Mesendoderm (in vitro differentiated cells): ENCODE measurements at regions not wholly inside any gene's neighbourhood (a gene's known extent, or its start where the extent isn't known, plus 50 kb on each side); places are given as distances from the start of the nearest gene placed in this dataset.

Experiments
- DNase-seq: peaks from one replicate; pipeline ENCODE4 v3.0.0; 2013
- H2AK5ac ChIP-seq: 2 replicates; pipeline ENCODE4 v1.6.1; 2013; ENCODE audit warnings: low read length, inconsistent platforms
- H2BK120ac ChIP-seq: 2 replicates; pipeline ENCODE4 v1.6.1; 2013; ENCODE audit warnings: low read depth, mild to moderate bottlenecking, low read length, moderate library complexity, mixed read lengths
- H2BK15ac ChIP-seq: replicated peaks from 2 replicates; pipeline ENCODE4 v1.6.1; 2013; ENCODE audit warnings: low read depth, mild to moderate bottlenecking, moderate library complexity
- H2BK5ac ChIP-seq: 2 replicates; pipeline ENCODE4 v1.6.1; 2013; ENCODE audit warnings: low read length, inconsistent platforms
- H3K18ac ChIP-seq: 2 replicates; pipeline ENCODE4 v1.6.1; 2013; ENCODE audit warnings: mild to moderate bottlenecking, low read length, mixed read lengths
- H3K23ac ChIP-seq: one replicate; pipeline ENCODE4 v1.6.1; 2013; ENCODE audit warnings: low read length
- H3K27ac ChIP-seq: 2 replicates; pipeline ENCODE4 v1.5.1; 2013; ENCODE audit warnings: low read depth, mild to moderate bottlenecking, inconsistent platforms, low read length, moderate library complexity
- H3K27me3 ChIP-seq: 2 replicates; pipeline ENCODE4 v1.6.1; 2013; ENCODE audit warnings: low read length, control low read depth, mild to moderate bottlenecking, inconsistent platforms; ENCODE audit not compliant: insufficient read depth, poor library complexity
- H3K36me3 ChIP-seq: 2 replicates; pipeline ENCODE4 v1.6.1; 2013; ENCODE audit warnings: low read length, inconsistent platforms; ENCODE audit not compliant: control insufficient read depth, insufficient read depth
- H3K4ac ChIP-seq: one replicate; pipeline ENCODE4 v1.6.1; 2013; ENCODE audit warnings: low read depth, mild to moderate bottlenecking, low read length, moderate library complexity
- H3K4me1 ChIP-seq: 2 replicates; pipeline ENCODE4 v1.6.1; 2013; ENCODE audit warnings: low read depth, low read length, inconsistent platforms; ENCODE audit not compliant: control insufficient read depth
- H3K4me2 ChIP-seq: 2 replicates; pipeline ENCODE4 v1.6.1; 2013; ENCODE audit warnings: low read length
- H3K4me3 ChIP-seq: 2 replicates; pipeline ENCODE4 v1.5.1; 2013; ENCODE audit warnings: mild to moderate bottlenecking, low read length
- H3K56ac ChIP-seq: one replicate; pipeline ENCODE4 v1.6.1; 2013; ENCODE audit warnings: low read length
- H3K79me1 ChIP-seq: 2 replicates; pipeline ENCODE4 v1.6.1; 2013; ENCODE audit warnings: low read length, inconsistent platforms
- H3K79me2 ChIP-seq: 2 replicates; pipeline ENCODE4 v1.6.1; 2013; ENCODE audit warnings: mild to moderate bottlenecking, low read length; ENCODE audit not compliant: control insufficient read depth, insufficient read depth
- H3K9ac ChIP-seq: 2 replicates; pipeline ENCODE4 v1.6.1; 2013; ENCODE audit warnings: low read length, inconsistent platforms
- H4K5ac ChIP-seq: one replicate; pipeline ENCODE4 v1.6.1; 2013; ENCODE audit warnings: low read length
- H4K8ac ChIP-seq: one replicate; pipeline ENCODE4 v1.6.1; 2013; ENCODE audit warnings: low read depth, mild to moderate bottlenecking, control low read depth, low read length, moderate library complexity
- WGBS: extraction: QIAGEN DNeasy Blood & Tissue Kit; methylation state at CpG from one replicate; pipeline ENCODE4 v1.1.7; 2013; ENCODE audit warnings: low lambda C conversion rate, missing lambda C conversion rate; ENCODE audit not compliant: insufficient coverage; ENCODE audit errors: extremely low coverage; 5-methylcytosine and 5-hydroxymethylcytosine counted together

- no peak overlapping the region for H3K56ac ChIP-seq
- no CpG with 5 or more reads among the region's 5 CpGs for WGBS
- H3K9ac ChIP-seq, result no peak overlapping the region
- no peak overlapping the region for H3K27ac ChIP-seq
- no peaks in the 10 kb centered on the region for H3K36me3 ChIP-seq
- H3K4me1 ChIP-seq, result no peaks in the 10 kb centered on the region
- H3K18ac ChIP-seq, result no peak overlapping the region
- H3K27me3 ChIP-seq, result no peaks in the 10 kb centered on the region
- H2AK5ac ChIP-seq, result no peak overlapping the region
- no peak overlapping the region for H2BK15ac ChIP-seq
- no peak overlapping the region for H3K4me2 ChIP-seq
- DNase-seq, result no peak
- H3K79me2 ChIP-seq, result no peaks in the 10 kb centered on the region
- no peak overlapping the region for H2BK5ac ChIP-seq
- no peak overlapping the region for H3K4ac ChIP-seq
- no peaks in the 10 kb centered on the region for H3K79me1 ChIP-seq
- H3K23ac ChIP-seq, result no peak overlapping the region
- no peak overlapping the region for H3K4me3 ChIP-seq
- no peak overlapping the region for H4K5ac ChIP-seq
- no peak overlapping the region for H4K8ac ChIP-seq
- H2BK120ac ChIP-seq, result no peak overlapping the region
Observed at GRCh38 chr12:125217308-125217707, 152.1 kb downstream of the AACS start.

GRCh38 chr12:125218952-125219351 is 153.7 kb downstream of the AACS start:
- Histone ChIP-seq H3K79me1 (no peaks in the 10 kb centered on the region), H3K56ac (no peak overlapping the region), H2AK5ac (no peak overlapping the region), H3K4me2 (no peak overlapping the region), H3K9ac (no peak overlapping the region), H3K79me2 (no peaks in the 10 kb centered on the region), H3K4me1 (no peaks in the 10 kb centered on the region), H3K23ac (no peak overlapping the region), H4K5ac (no peak overlapping the region), H3K27me3 (no peaks in the 10 kb centered on the region), H3K18ac (no peak overlapping the region), H3K36me3 (no peaks in the 10 kb centered on the region), H4K8ac (no peak overlapping the region), H3K4ac (no peak overlapping the region), H2BK120ac (no peak overlapping the region), H3K4me3 (no peak overlapping the region), H2BK15ac (no peak overlapping the region), H3K27ac (no peak overlapping the region), H2BK5ac (no peak overlapping the region)
- DNase-seq, result no peak
- WGBS, result no CpG with 5 or more reads among the region's 4 CpGs

GRCh38 chr12:125220404-125221273 is 155.4 kb downstream of the AACS start:
- Histone ChIP-seq H3K79me1 (no peaks in the 10 kb centered on the region), H2BK15ac (no peak overlapping the region), H3K36me3 (no peaks in the 10 kb centered on the region), H2BK120ac (no peak overlapping the region), H2BK5ac (no peak overlapping the region), H3K4me2 (no peak overlapping the region), H3K79me2 (no peaks in the 10 kb centered on the region), H3K4me3 (no peak overlapping the region), H4K5ac (no peak overlapping the region), H3K56ac (no peak overlapping the region), H3K9ac (no peak overlapping the region), H4K8ac (no peak overlapping the region), H3K4me1 (no peaks in the 10 kb centered on the region), H3K23ac (no peak overlapping the region), H3K27ac (no peak overlapping the region), H2AK5ac (no peak overlapping the region), H3K27me3 (no peaks in the 10 kb centered on the region), H3K4ac (no peak overlapping the region), H3K18ac (no peak overlapping the region)
- no CpG with 5 or more reads among the region's 16 CpGs for WGBS
- peak; percentile 47 for DNase-seq

GRCh38 chr12:125221602-125222001 is 156.4 kb downstream of the AACS start:
- no peak overlapping the region for H3K56ac ChIP-seq
- no peak for DNase-seq
- no peaks in the 10 kb centered on the region for H3K4me1 ChIP-seq
- H2AK5ac ChIP-seq, result no peak overlapping the region
- no peak overlapping the region for H3K9ac ChIP-seq
- no peaks in the 10 kb centered on the region for H3K79me2 ChIP-seq
- H4K5ac ChIP-seq, result no peak overlapping the region
- no peaks in the 10 kb centered on the region for H3K27me3 ChIP-seq
- no peak overlapping the region for H3K27ac ChIP-seq
- no peaks in the 10 kb centered on the region for H3K79me1 ChIP-seq
- no peak overlapping the region for H3K23ac ChIP-seq
- H3K18ac ChIP-seq, result no peak overlapping the region
- H2BK5ac ChIP-seq, result no peak overlapping the region
- no peaks in the 10 kb centered on the region for H3K36me3 ChIP-seq
- no peak overlapping the region for H3K4me2 ChIP-seq
- no peak overlapping the region for H3K4ac ChIP-seq
- no CpG with 5 or more reads among the region's 4 CpGs for WGBS
- H2BK120ac ChIP-seq, result no peak overlapping the region
- H4K8ac ChIP-seq, result no peak overlapping the region
- H3K4me3 ChIP-seq, result no peak overlapping the region
- no peak overlapping the region for H2BK15ac ChIP-seq

GRCh38 chr12:125222876-125223275 is 157.6 kb downstream of the AACS start:
- WGBS, result no CpG with 5 or more reads among the region's 3 CpGs
- H3K9ac ChIP-seq, result no peak overlapping the region
- no peaks in the 10 kb centered on the region for H3K27me3 ChIP-seq
- no peak for DNase-seq
- no peak overlapping the region for H3K18ac ChIP-seq
- H3K27ac ChIP-seq, result no peak overlapping the region
- no peaks in the 10 kb centered on the region for H3K4me1 ChIP-seq
- no peak overlapping the region for H3K4me2 ChIP-seq
- no peak overlapping the region for H4K5ac ChIP-seq
- H3K4me3 ChIP-seq, result no peak overlapping the region
- H3K23ac ChIP-seq, result no peak overlapping the region
- H2AK5ac ChIP-seq, result no peak overlapping the region
- H3K79me1 ChIP-seq, result no peaks in the 10 kb centered on the region
- no peak overlapping the region for H2BK120ac ChIP-seq
- no peak overlapping the region for H3K4ac ChIP-seq
- no peak overlapping the region for H2BK5ac ChIP-seq
- no peaks in the 10 kb centered on the region for H3K79me2 ChIP-seq
- H4K8ac ChIP-seq, result no peak overlapping the region
- no peak overlapping the region for H2BK15ac ChIP-seq
- H3K56ac ChIP-seq, result no peak overlapping the region
- no peaks in the 10 kb centered on the region for H3K36me3 ChIP-seq

GRCh38 chr12:125225641-125226040 is 160.4 kb downstream of the AACS start:
- Histone ChIP-seq H3K18ac (no peak overlapping the region), H3K36me3 (no peaks in the 10 kb centered on the region), H2BK15ac (no peak overlapping the region), H3K27ac (no peak overlapping the region), H3K4me3 (no peak overlapping the region), H3K23ac (no peak overlapping the region), H3K9ac (no peak overlapping the region), H3K4ac (no peak overlapping the region), H3K27me3 (no peaks in the 10 kb centered on the region), H3K56ac (no peak overlapping the region), H4K5ac (no peak overlapping the region), H3K79me1 (no peaks in the 10 kb centered on the region), H2AK5ac (no peak overlapping the region), H2BK5ac (no peak overlapping the region), H3K79me2 (no peaks in the 10 kb centered on the region), H4K8ac (no peak overlapping the region), H3K4me2 (no peak overlapping the region), H2BK120ac (no peak overlapping the region), H3K4me1 (no peaks in the 10 kb centered on the region)
- DNase-seq, result peak; percentile 26
- no CpG with 5 or more reads among the region's 4 CpGs for WGBS
